Activated CD4-positive, alpha-beta T cell treated with anti-CD3 and anti-CD28 coated beads, Interleukin-2, Interleukin-4, amounts not matched to agents 100 ng/mL and 50 ng/mL, durations not matched to agents 16 hours and 8 hours (primary cell): ENCODE measurements at regions not wholly inside any gene's neighbourhood (a gene's known extent, or its start where the extent isn't known, plus 50 kb on each side); places are given as distances from the start of the nearest gene placed in this dataset.
"Not testable (repeated sequence)": the region's sequence is repeated elsewhere in the genome, so short reads cannot be mapped to it uniquely, and the experiment has no call there.

Experiments used
- DNase-seq: peaks from one replicate; pipeline ENCODE4 v3.0.0-alpha.2; 2020; ENCODE audit warnings: low spot score

DNA sequence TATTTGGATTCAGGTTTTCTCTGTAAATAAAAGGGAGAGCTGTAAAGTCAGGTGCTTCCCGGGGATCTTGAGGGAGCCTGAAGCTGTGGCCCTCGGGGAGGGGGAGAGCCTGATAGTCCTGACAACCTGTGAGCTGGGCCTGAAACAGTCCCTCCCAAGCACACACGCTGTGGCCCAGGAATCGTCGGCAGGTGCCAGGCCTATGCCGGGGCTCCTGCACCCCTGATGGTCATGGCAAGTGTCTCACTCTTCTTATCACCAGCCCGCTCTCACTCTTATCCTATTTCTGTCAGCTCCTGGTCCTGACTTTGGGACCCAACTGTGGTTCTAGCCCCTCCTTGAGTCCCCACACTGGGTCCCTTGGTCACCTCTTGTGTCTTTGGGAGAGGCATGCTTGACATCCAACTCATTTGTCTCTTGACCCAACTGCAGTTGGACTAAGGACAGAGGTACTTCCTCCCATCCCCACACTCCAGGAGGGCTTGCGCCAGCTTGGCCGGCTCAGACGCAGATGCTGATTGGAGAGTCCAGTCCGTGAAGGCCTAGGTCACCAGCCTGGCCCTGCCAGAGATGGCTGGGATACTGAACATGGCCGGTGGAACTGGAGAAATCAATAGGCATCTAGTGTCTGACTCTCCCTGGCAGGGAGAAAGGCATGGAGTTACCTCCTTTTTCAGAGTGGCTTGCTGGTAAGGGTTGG, 170.5 kb upstream of the WSCD1 start:
- no peak for DNase-seq

DNA sequence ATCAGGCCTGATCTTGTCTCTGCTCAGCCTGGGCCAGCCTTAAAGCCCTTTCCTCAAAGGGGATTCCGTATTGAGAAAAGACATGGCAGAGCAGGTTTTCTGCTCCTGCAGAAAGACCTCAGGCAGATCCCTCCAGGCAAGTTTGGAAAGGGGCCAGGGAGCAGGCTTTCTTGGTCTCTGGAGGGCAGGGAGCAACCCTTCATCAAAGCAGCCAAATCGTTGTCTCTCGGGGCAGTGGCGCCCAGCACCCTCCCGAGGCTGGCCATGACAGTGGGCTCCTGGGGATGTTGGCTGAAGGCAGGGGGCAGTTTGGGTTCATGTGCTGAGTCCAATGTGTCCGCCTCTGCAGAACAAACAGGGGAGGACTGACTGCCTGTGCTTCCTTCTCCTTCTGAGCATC, 168.4 kb upstream of the WSCD1 start:
- no peak for DNase-seq

DNA sequence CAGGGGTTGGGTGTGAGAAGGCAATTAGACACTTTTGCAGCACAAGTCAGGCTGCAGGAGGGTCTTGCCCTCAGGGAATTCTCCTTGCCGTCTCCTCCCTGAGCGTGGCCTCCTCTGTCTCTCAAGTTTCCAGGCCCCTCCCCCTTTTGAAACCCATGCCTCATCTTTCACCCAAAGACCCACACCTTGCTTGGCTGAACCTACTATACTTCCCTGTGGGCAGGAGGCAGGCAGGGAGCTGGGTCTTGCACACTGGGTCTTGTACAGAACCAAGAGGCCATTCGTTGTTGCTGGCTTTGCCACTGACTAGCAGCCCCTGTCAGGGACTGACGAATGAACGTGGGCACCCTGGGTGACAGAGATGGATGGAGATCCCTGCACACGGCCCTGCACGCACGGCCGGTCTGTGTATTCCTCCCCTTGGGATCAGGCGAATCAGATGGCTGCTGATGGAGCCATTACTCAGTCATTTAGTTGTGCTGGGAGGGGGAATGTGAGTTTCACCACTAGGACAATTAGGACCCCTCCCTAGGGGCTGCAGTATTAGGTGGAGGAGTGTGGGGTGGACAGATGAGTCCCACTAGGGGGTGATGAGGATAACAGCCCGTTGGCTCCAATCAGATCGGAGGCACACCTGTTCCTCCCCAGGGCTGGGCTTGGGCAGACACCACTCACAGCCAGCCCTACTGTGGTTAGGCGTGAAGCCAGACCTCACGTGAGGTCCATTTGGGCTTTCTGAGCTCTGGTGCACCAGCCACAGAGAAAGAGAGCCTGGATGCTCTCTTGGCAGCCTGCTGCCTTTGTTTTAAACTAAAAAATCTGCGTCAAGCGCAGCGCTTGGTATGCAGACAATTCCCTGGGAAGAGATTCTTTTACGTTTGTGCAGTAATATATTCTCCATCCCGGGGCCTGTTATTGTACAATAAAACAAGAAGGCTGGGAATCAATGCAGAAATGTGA, 167.7 kb upstream of the WSCD1 start:
- DNase-seq, result no peak

GRCh38 chr17:5911919-5912318, 158.3 kb upstream of the WSCD1 start:
- DNase-seq, result no peak

- no peak for DNase-seq
Measured at GRCh38 chr17:5913032-5913531, 157.1 kb upstream of the WSCD1 start.

DNA sequence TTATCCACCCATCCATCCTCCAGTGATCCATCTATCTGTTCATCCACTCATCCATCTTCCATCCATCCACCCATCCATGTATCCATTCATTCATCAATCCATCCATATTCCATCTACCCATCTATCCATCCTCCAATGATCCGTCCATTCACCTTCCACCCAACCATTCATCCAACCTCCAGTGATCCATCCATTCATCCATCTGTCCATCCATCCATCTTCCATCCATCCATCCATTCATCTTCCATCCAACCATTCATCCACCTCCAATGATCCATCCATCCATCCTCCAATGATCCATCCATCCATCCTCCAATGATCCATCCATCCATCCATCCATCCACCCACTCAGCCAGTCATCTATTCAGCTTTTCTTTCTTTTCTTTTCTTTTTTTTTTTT, 156.5 kb upstream of the WSCD1 start:
- DNase-seq, result no peak

DNA sequence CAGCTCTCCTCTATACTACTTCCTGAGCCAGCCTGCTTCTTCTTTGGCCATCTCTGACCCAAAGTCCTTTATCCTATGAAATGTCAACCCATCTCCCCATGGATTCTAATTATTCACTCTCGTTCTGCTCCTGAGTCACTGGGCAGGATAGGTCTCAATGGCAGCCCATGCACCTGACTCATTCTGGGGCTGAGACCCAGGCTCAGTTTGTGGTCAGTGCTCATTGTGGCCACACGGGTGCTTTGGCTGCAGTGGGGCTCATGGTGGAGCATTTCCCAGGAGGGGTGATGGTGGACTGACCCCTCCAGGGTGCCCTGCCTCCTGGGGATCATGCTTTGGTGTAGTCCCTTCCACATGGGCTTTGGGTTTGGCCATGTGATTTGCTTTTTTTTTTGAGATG, 154.8 kb upstream of the WSCD1 start:
- DNase-seq, result no peak

DNA sequence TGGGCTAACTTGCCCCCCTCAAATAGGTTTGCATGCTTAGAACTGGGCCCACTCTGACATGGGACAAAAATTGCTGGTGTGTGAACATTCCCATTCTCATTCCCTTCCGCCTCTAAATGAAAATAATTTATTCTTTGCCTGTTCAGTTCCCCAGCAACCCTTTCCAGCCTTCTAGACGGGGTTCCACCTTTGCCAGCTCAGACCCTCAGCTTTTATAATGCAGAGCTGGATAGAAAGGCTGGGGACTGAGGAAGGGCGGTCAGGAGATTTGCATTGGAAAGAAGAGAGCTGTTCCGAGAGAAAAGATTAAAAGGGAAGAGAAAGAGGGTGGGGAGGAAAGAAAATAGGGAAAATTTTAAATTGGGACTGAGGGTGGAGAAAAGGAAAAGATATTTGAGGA, 151.1 kb upstream of the WSCD1 start:
- DNase-seq, result no peak

DNA sequence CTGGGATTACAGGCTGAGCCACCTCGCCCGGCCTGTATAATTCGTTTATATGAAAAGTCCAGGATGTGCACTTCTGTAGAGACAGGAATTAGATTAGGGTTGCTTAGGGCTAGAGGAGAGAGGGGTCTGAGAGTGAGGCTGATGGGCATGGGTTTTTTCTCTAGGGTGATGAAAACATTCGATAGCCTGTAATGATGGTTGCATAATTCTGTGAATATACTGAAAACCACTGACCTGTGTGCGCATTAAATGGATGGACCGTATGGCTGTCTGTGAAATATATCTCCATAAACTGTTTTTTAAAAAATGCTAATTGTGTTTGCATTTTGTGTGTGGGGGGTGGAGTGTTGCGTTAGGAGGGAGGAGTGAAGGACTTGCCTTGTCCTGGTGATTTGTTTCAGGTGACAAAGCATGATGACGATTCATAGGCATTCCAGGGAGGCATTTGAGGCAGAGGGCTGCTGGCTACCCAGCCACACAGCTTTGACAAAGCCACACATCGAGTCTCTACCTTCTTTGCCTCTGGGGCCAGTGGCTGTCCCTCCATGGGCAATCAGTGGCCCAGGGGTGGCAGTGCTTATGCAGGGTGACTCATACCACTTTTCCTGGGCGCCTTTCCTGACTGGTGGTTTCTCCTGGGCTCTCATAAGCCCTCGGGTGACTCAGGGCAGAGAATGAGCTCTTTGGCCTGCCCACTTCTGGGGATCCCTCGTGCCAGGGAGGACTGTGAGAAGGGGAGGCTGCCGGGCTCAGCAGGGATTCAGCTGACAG, 148.5 kb upstream of the WSCD1 start:
- no peak for DNase-seq

- DNase-seq, result no peak
Measured at GRCh38 chr17:5922476-5922875, 147.7 kb upstream of the WSCD1 start.

DNA sequence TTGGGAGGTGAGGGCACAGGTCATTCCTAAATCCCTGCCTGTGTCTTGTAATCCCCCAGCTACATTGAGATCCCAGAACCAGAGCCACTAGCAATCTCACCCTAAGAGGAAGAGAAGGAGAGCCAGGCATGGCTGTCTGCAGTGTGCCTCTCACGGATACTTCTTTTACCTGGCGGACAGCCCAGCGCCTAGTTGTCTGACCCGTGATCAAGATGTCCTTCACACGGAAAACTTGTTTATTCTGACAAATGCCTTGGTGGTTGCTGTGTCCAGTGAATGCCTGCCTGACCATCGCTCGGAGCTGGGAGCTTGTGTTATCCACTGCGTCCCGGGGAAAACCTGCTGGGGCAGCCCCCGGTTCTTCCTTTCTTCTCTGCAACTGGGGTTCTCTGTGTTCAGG, 140.5 kb upstream of the WSCD1 start:
- DNase-seq, result no peak

DNA sequence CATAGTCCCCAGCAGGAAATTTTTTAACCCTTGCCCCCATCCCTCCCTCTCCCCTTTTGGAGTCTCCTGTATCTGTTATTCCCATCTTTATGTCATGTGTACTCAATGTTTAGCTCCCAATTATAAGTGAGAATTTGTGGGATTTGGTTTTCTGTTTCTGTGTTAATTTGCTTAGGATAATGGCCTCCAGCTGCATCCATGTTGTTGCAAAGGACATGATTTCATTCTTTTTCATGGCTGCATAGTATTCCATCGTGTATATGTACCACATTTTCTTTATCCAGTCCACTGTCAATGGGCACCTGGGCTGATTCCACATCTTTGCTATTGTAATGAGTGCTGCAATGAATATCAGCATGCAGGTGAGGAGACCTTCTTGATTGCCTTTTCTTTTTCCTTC, 139.6 kb upstream of the WSCD1 start:
- DNase-seq, result not testable (repeated sequence)

- no peak for DNase-seq
Measured at GRCh38 chr17:5931616-5932015, 138.6 kb upstream of the WSCD1 start.

DNA sequence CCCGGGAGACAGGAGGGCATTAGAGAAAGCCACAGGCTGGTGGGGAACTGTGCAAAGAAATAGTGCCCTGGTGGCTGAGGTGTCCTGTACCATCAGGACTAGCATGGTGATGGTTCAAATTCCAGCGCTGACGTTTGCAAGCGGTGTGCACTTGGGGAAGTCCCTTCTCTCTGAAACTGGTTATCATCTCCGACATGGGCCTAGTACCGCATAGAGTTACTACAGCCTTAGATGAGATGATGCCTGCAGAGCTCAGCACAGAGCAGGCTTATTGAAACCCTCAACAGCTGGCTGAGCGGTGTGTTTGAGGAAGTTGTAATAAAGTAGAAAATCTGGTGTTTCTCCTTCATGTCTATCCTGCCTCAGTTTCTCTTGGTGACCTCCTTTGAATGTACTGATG, 136.7 kb upstream of the WSCD1 start:
- no peak for DNase-seq

GRCh38 chr17:5941258-5941657, 128.9 kb upstream of the WSCD1 start:
- DNase-seq, result no peak

GRCh38 chr17:5942687-5943086, 127.5 kb upstream of the WSCD1 start:
- DNase-seq, result no peak

DNA sequence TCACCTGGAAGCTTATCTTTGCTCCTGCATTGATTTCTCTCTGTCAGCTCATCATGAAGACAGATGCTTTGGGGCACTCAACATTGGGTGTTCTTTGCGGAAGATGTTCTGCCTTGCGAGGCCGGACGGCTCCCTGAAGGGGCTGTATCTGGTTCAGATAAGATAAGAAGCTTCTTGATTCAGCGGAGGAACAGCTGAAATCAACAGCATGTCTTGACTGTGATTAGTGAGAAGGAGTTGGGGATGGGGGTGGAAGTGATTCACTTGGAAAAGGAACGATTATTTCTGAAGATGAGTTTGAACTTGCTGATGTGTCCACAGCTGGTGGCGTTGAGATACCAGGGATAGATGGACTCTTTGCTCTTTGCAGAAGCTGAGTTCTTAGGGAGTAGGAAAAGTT, 126.9 kb upstream of the WSCD1 start:
- DNase-seq, result no peak

DNA sequence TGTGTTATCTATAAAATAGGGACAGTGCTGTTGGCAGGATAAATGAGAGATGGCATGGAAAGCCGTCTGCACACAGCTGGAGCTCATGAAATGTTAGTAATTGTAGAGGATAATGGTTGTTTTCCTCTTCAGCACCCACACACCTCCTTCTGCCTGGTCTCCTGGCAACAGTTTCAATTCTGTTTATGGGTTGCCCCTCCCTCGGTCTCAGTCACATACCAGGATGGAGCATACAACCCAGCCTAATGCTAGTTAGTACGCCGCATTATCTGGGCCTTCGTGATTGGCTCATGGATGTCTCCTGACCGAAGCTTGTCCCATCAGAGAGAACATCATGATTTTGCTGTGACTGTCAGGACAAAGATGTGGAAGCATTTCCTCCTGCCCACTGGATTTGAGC, 126.2 kb upstream of the WSCD1 start:
- DNase-seq, result no peak

GRCh38 chr17:5947701-5948180, 122.4 kb upstream of the WSCD1 start:
- no peak for DNase-seq

GRCh38 chr17:5948811-5949210, 121.4 kb upstream of the WSCD1 start:
- no peak for DNase-seq

GRCh38 chr17:5950878-5951277, 119.3 kb upstream of the WSCD1 start:
- no peak for DNase-seq

DNA sequence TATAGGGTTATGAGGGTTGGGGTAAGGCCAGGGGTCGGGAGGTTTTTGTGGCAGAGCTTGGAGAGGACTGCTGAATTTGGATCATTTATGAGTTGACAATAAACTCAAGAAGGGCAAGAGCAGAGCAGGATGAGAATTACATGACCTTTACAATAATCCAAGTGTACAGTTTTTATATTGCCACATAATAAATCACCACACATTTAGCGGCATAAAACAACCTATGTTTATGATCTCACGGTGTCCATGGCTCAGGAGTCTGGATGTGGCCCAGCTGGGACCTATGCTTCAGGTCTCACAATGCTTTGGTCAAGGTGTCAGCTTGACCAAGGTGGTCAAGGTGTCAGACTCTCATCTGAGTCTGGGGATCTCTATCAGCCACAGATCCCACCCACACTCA, 118.3 kb upstream of the WSCD1 start:
- no peak for DNase-seq
